Mesodermal cell (in vitro differentiated cells): ENCODE measurements at regions not wholly inside any gene's neighbourhood (a gene's known extent, or its start where the extent isn't known, plus 50 kb on each side); places are given as distances from the start of the nearest gene placed in this dataset.
"Not testable (repeated sequence)": the region's sequence is repeated elsewhere in the genome, so short reads cannot be mapped to it uniquely, and the experiment has no call there.

ENCODE experiments used
- H3K27ac ChIP-seq: 2 replicates; pipeline ENCODE4 v1.7.0; 2013; ENCODE audit warnings: mild to moderate bottlenecking, low read depth, low read length, moderate library complexity; ENCODE audit not compliant: severe bottlenecking
- H3K36me3 ChIP-seq: 2 replicates; pipeline ENCODE4 v1.7.1; 2013; ENCODE audit warnings: mild to moderate bottlenecking, low read length, moderate library complexity; ENCODE audit not compliant: control insufficient read depth, insufficient read depth
- H3K4me1 ChIP-seq: one replicate; pipeline ENCODE4 v1.7.1; 2013; ENCODE audit warnings: mild to moderate bottlenecking, low read length; ENCODE audit not compliant: insufficient read depth, control insufficient read depth, poor library complexity, severe bottlenecking
- H3K4me3 ChIP-seq: 2 replicates; pipeline ENCODE4 v1.7.0; 2013; ENCODE audit warnings: low read length, control low read depth, mild to moderate bottlenecking; ENCODE audit not compliant: insufficient read depth, poor library complexity, severe bottlenecking; ENCODE audit errors: extremely low read depth
- H3K9me3 ChIP-seq: 2 replicates; pipeline ENCODE4 v1.7.1; 2013; ENCODE audit warnings: mild to moderate bottlenecking, low read length, moderate library complexity; ENCODE audit not compliant: control insufficient read depth
- WGBS, 2 experiments: methylation state at CpG; one replicate each; pipeline ENCODE4 v1.1.5; 2013; ENCODE audit warnings: missing lambda C conversion rate in 2 of 2; ENCODE audit not compliant: insufficient coverage in 2 of 2; 5-methylcytosine and 5-hydroxymethylcytosine counted together

- WGBS, 2 experiments: no CpG with 5 or more reads among the region's 2 CpGs
- not testable (repeated sequence) for H3K4me1 ChIP-seq, H3K36me3 ChIP-seq, H3K4me3 ChIP-seq, H3K9me3 ChIP-seq, H3K27ac ChIP-seq
These were observed 176.8 kb upstream of the PLGLB1 start for GRCh38 chr2:87198422-87198821.

GRCh38 chr2:87199228-87199627 is 177.6 kb upstream of the PLGLB1 start:
- H3K9me3 ChIP-seq, H3K4me3 ChIP-seq, H3K4me1 ChIP-seq, H3K36me3 ChIP-seq, H3K27ac ChIP-seq: not testable (repeated sequence)
- no CpG with 5 or more reads among the region's 9 CpGs for WGBS, 2 experiments

GRCh38 chr2:87204569-87205147 is 183.0 kb upstream of the PLGLB1 start:
- not testable (repeated sequence) for H3K4me3 ChIP-seq, H3K27ac ChIP-seq
- WGBS, 2 experiments: 100% methylated on average over 1 of the region's 8 CpGs

GRCh38 chr2:87212938-87213337 is 191.3 kb upstream of the PLGLB1 start:
- not testable (repeated sequence) for H3K27ac ChIP-seq, H3K4me3 ChIP-seq, H3K9me3 ChIP-seq, H3K36me3 ChIP-seq, H3K4me1 ChIP-seq
- WGBS, 2 experiments: no CpG with 5 or more reads among the region's 3 CpGs

More at GRCh38 chr2:87204569-87205147, 183.0 kb upstream of the PLGLB1 start:
- H3K4me1 ChIP-seq, H3K36me3 ChIP-seq, H3K9me3 ChIP-seq: not testable (repeated sequence)

GRCh38 chr2:87217005-87217404 is 195.4 kb upstream of the PLGLB1 start:
- H3K36me3 ChIP-seq, H3K4me3 ChIP-seq, H3K9me3 ChIP-seq, H3K4me1 ChIP-seq, H3K27ac ChIP-seq: not testable (repeated sequence)
- 67 to 100% methylated on average over 1 of the region's 4 CpGs for WGBS, 2 experiments

GRCh38 chr2:87217741-87218410 is 196.2 kb upstream of the PLGLB1 start:
- H3K9me3 ChIP-seq, H3K4me3 ChIP-seq, H3K36me3 ChIP-seq, H3K27ac ChIP-seq, H3K4me1 ChIP-seq: not testable (repeated sequence)
- WGBS, 2 experiments: 0 to 14% methylated on average over 1 to 2 of the region's 21 CpGs

GRCh38 chr2:87220651-87221050 is 199.0 kb upstream of the PLGLB1 start:
- 79 to 83% methylated on average over 7 of the region's 9 CpGs for WGBS, 2 experiments
- H3K9me3 ChIP-seq, H3K36me3 ChIP-seq, H3K4me1 ChIP-seq, H3K27ac ChIP-seq, H3K4me3 ChIP-seq: not testable (repeated sequence)

GRCh38 chr2:87222131-87222530 is 200.5 kb upstream of the PLGLB1 start:
- H3K9me3 ChIP-seq: not testable (repeated sequence)
- 90 to 100% methylated on average over 1 to 2 of the region's 7 CpGs for WGBS, 2 experiments

GRCh38 chr2:87223873-87224272 is 202.2 kb upstream of the PLGLB1 start:
- not testable (repeated sequence) for H3K9me3 ChIP-seq, H3K27ac ChIP-seq, H3K36me3 ChIP-seq, H3K4me3 ChIP-seq, H3K4me1 ChIP-seq
- 0% methylated on average over 1 of the region's 3 CpGs; no CpG with 5 or more reads in 1 of the 2 experiments for WGBS, 2 experiments

More at GRCh38 chr2:87222131-87222530, 200.5 kb upstream of the PLGLB1 start:
- not testable (repeated sequence) for H3K4me3 ChIP-seq, H3K36me3 ChIP-seq, H3K27ac ChIP-seq, H3K4me1 ChIP-seq

- not testable (repeated sequence) for H3K9me3 ChIP-seq, H3K4me3 ChIP-seq, H3K27ac ChIP-seq, H3K4me1 ChIP-seq, H3K36me3 ChIP-seq
- no CpG with 5 or more reads among the region's 4 CpGs for WGBS, 2 experiments
These were observed 207.5 kb upstream of the PLGLB1 start for GRCh38 chr2:87229091-87229689.

- WGBS, 2 experiments: no CpG with 5 or more reads among the region's 4 CpGs
- H3K36me3 ChIP-seq, H3K9me3 ChIP-seq, H3K27ac ChIP-seq, H3K4me1 ChIP-seq, H3K4me3 ChIP-seq: not testable (repeated sequence)
These were observed 208.3 kb upstream of the PLGLB1 start for GRCh38 chr2:87229964-87230363.
